ENCODE measurements at regions not wholly inside any gene's neighbourhood (a gene's known extent, or its start where the extent isn't known, plus 50 kb on each side); places are given as distances from the start of the nearest gene placed in this dataset.

GRCh38 chr12:127419111-127419510 is 847.9 kb upstream of the TMEM132C start:
- DNase-seq: no peak

GRCh38 chr12:127421614-127422013 is 845.4 kb upstream of the TMEM132C start:
- DNase-seq: no peak

GRCh38 chr12:127422935-127423566 is 843.9 kb upstream of the TMEM132C start:
- no peak for DNase-seq

GRCh38 chr12:127425474-127425873 is 841.5 kb upstream of the TMEM132C start:
- no peak for DNase-seq

- no peak for DNase-seq
Measured at GRCh38 chr12:127428420-127428819, 838.5 kb upstream of the TMEM132C start.

GRCh38 chr12:127429551-127430285 is 837.3 kb upstream of the TMEM132C start:
- DNase-seq: no peak

GRCh38 chr12:127430401-127430800 is 836.6 kb upstream of the TMEM132C start:
- no peak for DNase-seq

GRCh38 chr12:127431177-127431576 is 835.8 kb upstream of the TMEM132C start:
- DNase-seq: no peak

- DNase-seq: no peak
Measured at GRCh38 chr12:127431594-127431993, 835.4 kb upstream of the TMEM132C start.

- DNase-seq: no peak
Measured at GRCh38 chr12:127435439-127435838, 831.5 kb upstream of the TMEM132C start.

- DNase-seq: no peak
Measured at GRCh38 chr12:127438512-127439244, 828.3 kb upstream of the TMEM132C start.

- DNase-seq: no peak
Measured at GRCh38 chr12:127445581-127446139, 821.3 kb upstream of the TMEM132C start.

- DNase-seq: no peak
Measured at GRCh38 chr12:127448906-127449305, 818.1 kb upstream of the TMEM132C start.

GRCh38 chr12:127450826-127451225 is 816.1 kb upstream of the TMEM132C start:
- no peak for DNase-seq

GRCh38 chr12:127455347-127456265 is 811.4 kb upstream of the TMEM132C start:
- DNase-seq: no peak

- DNase-seq: no peak
Measured at GRCh38 chr12:127457726-127458125, 809.2 kb upstream of the TMEM132C start.

- no peak for DNase-seq
Measured at GRCh38 chr12:127459166-127459565, 807.8 kb upstream of the TMEM132C start.

GRCh38 chr12:127459687-127460086 is 807.3 kb upstream of the TMEM132C start:
- no peak for DNase-seq

GRCh38 chr12:127463237-127463636 is 803.7 kb upstream of the TMEM132C start:
- DNase-seq: no peak

- no peak for DNase-seq
Measured at GRCh38 chr12:127469331-127469730, 797.6 kb upstream of the TMEM132C start.

- no peak for DNase-seq
Measured at GRCh38 chr12:127473766-127474165, 793.2 kb upstream of the TMEM132C start.

GRCh38 chr12:127479256-127479655 is 787.7 kb upstream of the TMEM132C start:
- no peak for DNase-seq

All from NCI-H1694 (cell line).